K562 (cell line): ENCODE measurements at regions not wholly inside any gene's neighbourhood (a gene's known extent, or its start where the extent isn't known, plus 50 kb on each side); places are given as distances from the start of the nearest gene placed in this dataset.

ENCODE experiments used
- ATAC-seq: fragments of 200-7000 bp; cut with Tn5 transposase; 3 replicates; pipeline ENCODE4 v1.9.1; 2020; ENCODE audit warnings: moderate library complexity
- BruUV-seq: library from RNA; stranded (reverse); fragments of 400-500 nt; replicated peaks from 2 replicates; lab custom pipeline; 2021; lab: Mats Ljungman, UMichigan
- CTCF ChIA-PET: fragments of 300-600 bp; formaldehyde crosslinking; extraction: SDS; loops from one replicate; lab custom pipeline; 2021; ENCODE audit warnings: low intra/inter-chr PET ratio; lab: Yijun Ruan, JAX
- POLR2A ChIA-PET: fragments of 300-600, 350-650 bp; sonication (Branson Sonifier 250); formaldehyde crosslinking; extraction: SDS; loops from one replicate; lab custom pipeline; 2021; ENCODE audit warnings: antibody characterized with exemption, inconsistent platforms; lab: Yijun Ruan, JAX
- DNase-seq, 4 experiments: peaks; one replicate each; pipeline versions ENCODE4 v3.0.0 to v3.0.0-alpha.2; 2011 to 2018; ENCODE audit warnings: low spot score in 3 of 4, mixed read lengths in 3 of 4; ENCODE audit errors: extremely low read depth in 1 of 4
- FAIRE-seq: peaks from 2 replicates; lab custom pipeline; 2011; peaks lifted over from hg19 to GRCh38; lab: Jason Lieb, UNC
- H2AFZ ChIP-seq: 2 replicates; pipeline ENCODE4 v1.6.0; 2011; ENCODE audit warnings: low read depth, low read length, control low read depth, inconsistent platforms
- H3K27ac ChIP-seq: fragments of 200-600 bp; 3 replicates; pipeline ENCODE4 v1.8.0; 2011; ENCODE audit warnings: low read depth, mild to moderate bottlenecking, control low read depth, inconsistent platforms, low read length, moderate library complexity, mixed read lengths; ENCODE audit errors: extremely low read depth
- H3K27me3 ChIP-seq, 2 experiments: fragments of 300-600 bp in 1 of 2; 2 replicates in 1 of 2; 3 replicates in 1 of 2; pipeline versions ENCODE4 v1.6.0 to v1.8.0; 2011; ENCODE audit warnings: inconsistent platforms in 2 of 2, low read length in 2 of 2, mild to moderate bottlenecking in 1 of 2, mixed read lengths in 1 of 2, moderate library complexity in 1 of 2; ENCODE audit not compliant: control insufficient read depth in 2 of 2, insufficient read depth in 2 of 2
- H3K36me3 ChIP-seq: fragments of 300-600 bp; 3 replicates; pipeline ENCODE4 v1.8.0; 2011; ENCODE audit warnings: mild to moderate bottlenecking, low read length, inconsistent platforms; ENCODE audit not compliant: control insufficient read depth, insufficient read depth
- H3K4me1 ChIP-seq, 2 experiments: fragments of 200-600 bp in 1 of 2; replicated peaks in 1 of 2; 2 replicates in 1 of 2; 3 replicates in 1 of 2; pipeline versions ENCODE4 v1.5.1 to v1.8.0; 2011; ENCODE audit warnings: inconsistent platforms in 2 of 2, low read length in 2 of 2, mild to moderate bottlenecking in 1 of 2, mixed read lengths in 1 of 2, moderate library complexity in 1 of 2; ENCODE audit not compliant: control insufficient read depth in 2 of 2, insufficient read depth in 2 of 2
- H3K4me2 ChIP-seq: 2 replicates; pipeline ENCODE4 v1.6.1; 2011; ENCODE audit warnings: low read length, control low read depth, inconsistent platforms, mixed read lengths; ENCODE audit not compliant: insufficient read depth
- H3K4me3 ChIP-seq: fragments of 200-600 bp; sonication (generic), shearing (Covaris generic); 2 replicates; pipeline ENCODE4 v1.5.1; 2016; ENCODE audit warnings: control low read depth, inconsistent platforms
- H3K79me2 ChIP-seq: fragments of 200-600 bp; 3 replicates; pipeline ENCODE4 v1.8.0; 2011; ENCODE audit warnings: low read length, inconsistent platforms; ENCODE audit not compliant: control insufficient read depth, insufficient read depth
- H3K9ac ChIP-seq, 2 experiments: 2 replicates each; pipeline versions ENCODE4 v1.6.0 to v1.6.1; 2011; ENCODE audit warnings: low read depth in 2 of 2, low read length in 2 of 2, control low read depth in 1 of 2, inconsistent platforms in 1 of 2, mild to moderate bottlenecking in 1 of 2, mixed read lengths in 1 of 2; ENCODE audit not compliant: insufficient read depth in 1 of 2
- H3K9me1 ChIP-seq: one replicate; pipeline ENCODE4 v1.6.0; 2011; ENCODE audit warnings: inconsistent platforms, mild to moderate bottlenecking, low read length, moderate library complexity; ENCODE audit not compliant: control insufficient read depth, insufficient read depth
- H3K9me3 ChIP-seq: replicated peaks from 2 replicates; pipeline ENCODE4 v1.5.1; 2011; ENCODE audit warnings: low read depth, low read length, inconsistent platforms; ENCODE audit not compliant: control insufficient read depth, insufficient read depth
- H4K20me1 ChIP-seq: replicated peaks from 2 replicates; pipeline ENCODE4 v1.6.1; 2011; ENCODE audit warnings: low read length, inconsistent platforms, mixed read lengths; ENCODE audit not compliant: control insufficient read depth, insufficient read depth
- ARNT ChIP-seq, 2 experiments: fragments of 450-650 bp; IDR thresholded peaks; 2 replicates each; pipeline ENCODE4 v1.6.1; 2016; ENCODE audit warnings: mild to moderate bottlenecking in 1 of 2
- ELF2 ChIP-seq: fragments of 250-450 bp; sonication (Bioruptor Pico); IDR thresholded peaks from 2 replicates; pipeline ENCODE4 v1.5.0; 2021; ENCODE audit warnings: mild to moderate bottlenecking
- GABPB1 ChIP-seq: sonication (generic); formaldehyde crosslinking; IDR thresholded peaks from 2 replicates; pipeline ENCODE4 v1.8.0; 2022; ENCODE audit warnings: mild to moderate bottlenecking, missing genetic modification reagents
- NFE2L1 ChIP-seq: fragments of 450-650 bp; IDR thresholded peaks from 2 replicates; pipeline ENCODE4 v1.6.1; 2016; ENCODE audit warnings: missing genetic modification characterization, low read depth, mild to moderate bottlenecking, missing compliant biosample characterization, moderate library complexity, borderline replicate concordance
- NR1H2 ChIP-seq: sonication (generic); formaldehyde crosslinking; IDR thresholded peaks from 2 replicates; pipeline ENCODE4 v1.4.0; 2020; ENCODE audit warnings: mild to moderate bottlenecking, missing genetic modification reagents
- ZBTB8A ChIP-seq: fragments of 450-650 bp; IDR thresholded peaks from 2 replicates; pipeline ENCODE4 v1.6.1; 2018; ENCODE audit warnings: mild to moderate bottlenecking, moderate library complexity; ENCODE audit not compliant: partially characterized antibody
- ZNF232 ChIP-seq: sonication (generic); formaldehyde crosslinking; IDR thresholded peaks from 2 replicates; pipeline ENCODE4 v1.8.0; 2022; ENCODE audit warnings: mild to moderate bottlenecking, missing genetic modification reagents
- WGBS: fragments of 100-300 bp; shearing (Covaris generic); methylation state at CpG from one replicate; pipeline ENCODE4 v1.1.6; 2016; ENCODE audit warnings: low coverage, mixed read lengths; ENCODE audit not compliant: insufficient coverage; ENCODE audit errors: missing lambda C conversion rate; 5-methylcytosine and 5-hydroxymethylcytosine counted together
- in situ Hi-C: fragments of 300-500 bp; cut with MboI; formaldehyde crosslinking; loops from 4 replicates; pipeline ENCODE4 v1.15.0; 2018; ENCODE audit warnings: inconsistent platforms, mixed read lengths
- intact Hi-C: fragments of 100-400 bp; cut with micrococcal nuclease; formaldehyde crosslinking; loops from 2 replicates; pipeline ENCODE4 v1.14.2; 2022
- TF ChIP-seq, protein P1 (sequence below), 2 experiments: fragments of 450-650 bp in 1 of 2; sonication (generic) in 1 of 2; formaldehyde crosslinking in 1 of 2; IDR thresholded peaks; 2 replicates each; pipeline versions ENCODE4 v1.7.1 to v1.9.0; 2016 to 2022; ENCODE audit warnings: inconsistent platforms in 1 of 2, mild to moderate bottlenecking in 1 of 2, missing genetic modification reagents in 1 of 2
- TF ChIP-seq, protein P2 (sequence below): fragments of 450-650 bp; formaldehyde crosslinking; IDR thresholded peaks from 2 replicates; pipeline ENCODE4 v1.4.0; 2022; ENCODE audit warnings: missing genetic modification characterization

DNA sequence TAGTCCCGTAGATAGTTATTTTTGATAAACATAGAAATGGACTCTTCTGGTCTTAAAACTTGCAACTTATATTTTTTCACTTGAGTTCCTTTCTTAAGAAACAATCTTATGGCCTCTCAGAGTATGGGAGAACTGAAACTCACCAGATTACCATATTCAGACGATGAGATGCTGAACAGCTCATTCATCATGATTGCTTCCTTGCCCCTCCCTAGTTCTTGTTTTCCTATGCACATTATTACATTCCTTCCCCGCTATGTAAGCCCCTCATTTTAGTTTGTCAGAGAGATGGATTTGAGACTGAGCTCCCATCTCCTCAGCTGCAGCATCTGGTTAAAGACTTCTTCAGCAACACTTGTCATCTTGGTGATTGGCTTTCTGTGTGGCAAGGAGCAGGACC is 158.5 kb downstream of the SLITRK6 start:
- no peak for FAIRE-seq
- ATAC-seq, result no peak
- no peaks in the 10 kb centered on the region for H3K4me1 ChIP-seq
- H3K36me3 ChIP-seq, result no peaks in the 10 kb centered on the region
- in situ Hi-C loops (no loop called here), intact Hi-C loops (no loop called here)
- CTCF ChIA-PET, result no interaction called here
- DNase-seq, result no peak
- BruUV-seq, result no TSS peak
- H2AFZ ChIP-seq, result no peak overlapping the region
- no peaks in the 10 kb centered on the region for H3K27me3 ChIP-seq
- no peaks in the 10 kb centered on the region for H3K79me2 ChIP-seq
- TF ChIP-seq GABPB1, result no peak
- TF ChIP-seq NFE2L1 (tag), result no peak
- TF ChIP-seq ELF2, result no peak
- TF ChIP-seq ZNF232 (CRISPR knock-in tag), result no peak
- no peak for TF ChIP-seq ARNT (IDR thresholded peaks at IDR 0.05)
- TF ChIP-seq, protein P1, sequence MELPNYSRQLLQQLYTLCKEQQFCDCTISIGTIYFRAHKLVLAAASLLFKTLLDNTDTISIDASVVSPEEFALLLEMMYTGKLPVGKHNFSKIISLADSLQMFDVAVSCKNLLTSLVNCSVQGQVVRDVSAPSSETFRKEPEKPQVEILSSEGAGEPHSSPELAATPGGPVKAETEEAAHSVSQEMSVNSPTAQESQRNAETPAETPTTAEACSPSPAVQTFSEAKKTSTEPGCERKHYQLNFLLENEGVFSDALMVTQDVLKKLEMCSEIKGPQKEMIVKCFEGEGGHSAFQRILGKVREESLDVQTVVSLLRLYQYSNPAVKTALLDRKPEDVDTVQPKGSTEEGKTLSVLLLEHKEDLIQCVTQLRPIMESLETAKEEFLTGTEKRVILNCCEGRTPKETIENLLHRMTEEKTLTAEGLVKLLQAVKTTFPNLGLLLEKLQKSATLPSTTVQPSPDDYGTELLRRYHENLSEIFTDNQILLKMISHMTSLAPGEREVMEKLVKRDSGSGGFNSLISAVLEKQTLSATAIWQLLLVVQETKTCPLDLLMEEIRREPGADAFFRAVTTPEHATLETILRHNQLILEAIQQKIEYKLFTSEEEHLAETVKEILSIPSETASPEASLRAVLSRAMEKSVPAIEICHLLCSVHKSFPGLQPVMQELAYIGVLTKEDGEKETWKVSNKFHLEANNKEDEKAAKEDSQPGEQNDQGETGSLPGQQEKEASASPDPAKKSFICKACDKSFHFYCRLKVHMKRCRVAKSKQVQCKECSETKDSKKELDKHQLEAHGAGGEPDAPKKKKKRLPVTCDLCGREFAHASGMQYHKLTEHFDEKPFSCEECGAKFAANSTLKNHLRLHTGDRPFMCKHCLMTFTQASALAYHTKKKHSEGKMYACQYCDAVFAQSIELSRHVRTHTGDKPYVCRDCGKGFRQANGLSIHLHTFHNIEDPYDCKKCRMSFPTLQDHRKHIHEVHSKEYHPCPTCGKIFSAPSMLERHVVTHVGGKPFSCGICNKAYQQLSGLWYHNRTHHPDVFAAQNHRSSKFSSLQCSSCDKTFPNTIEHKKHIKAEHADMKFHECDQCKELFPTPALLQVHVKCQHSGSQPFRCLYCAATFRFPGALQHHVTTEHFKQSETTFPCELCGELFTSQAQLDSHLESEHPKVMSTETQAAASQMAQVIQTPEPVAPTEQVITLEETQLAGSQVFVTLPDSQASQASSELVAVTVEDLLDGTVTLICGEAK (IDR thresholded peaks at IDR 0.05), result no peak
- TF ChIP-seq, protein P1 (CRISPR knock-in tag; IDR thresholded peaks at IDR 0.05), result no peak
- no peak for TF ChIP-seq ZBTB8A
- TF ChIP-seq, protein P2, sequence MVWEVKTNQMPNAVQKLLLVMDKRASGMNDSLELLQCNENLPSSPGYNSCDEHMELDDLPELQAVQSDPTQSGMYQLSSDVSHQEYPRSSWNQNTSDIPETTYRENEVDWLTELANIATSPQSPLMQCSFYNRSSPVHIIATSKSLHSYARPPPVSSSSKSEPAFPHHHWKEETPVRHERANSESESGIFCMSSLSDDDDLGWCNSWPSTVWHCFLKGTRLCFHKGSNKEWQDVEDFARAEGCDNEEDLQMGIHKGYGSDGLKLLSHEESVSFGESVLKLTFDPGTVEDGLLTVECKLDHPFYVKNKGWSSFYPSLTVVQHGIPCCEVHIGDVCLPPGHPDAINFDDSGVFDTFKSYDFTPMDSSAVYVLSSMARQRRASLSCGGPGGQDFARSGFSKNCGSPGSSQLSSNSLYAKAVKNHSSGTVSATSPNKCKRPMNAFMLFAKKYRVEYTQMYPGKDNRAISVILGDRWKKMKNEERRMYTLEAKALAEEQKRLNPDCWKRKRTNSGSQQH (CRISPR knock-in tag), result no peak
- no peak for TF ChIP-seq NR1H2 (CRISPR knock-in tag)
- WGBS, result 0% methylated on average over 3 of the region's 3 CpGs
- no peak overlapping the region for H3K9ac ChIP-seq
- no peaks in the 10 kb centered on the region for H3K9me1 ChIP-seq
- H3K27ac ChIP-seq, result no peak overlapping the region
- no peak overlapping the region for H3K4me2 ChIP-seq
- H3K9me3 ChIP-seq, result no peaks in the 10 kb centered on the region
- POLR2A ChIA-PET, result no interaction called here
- H3K4me3 ChIP-seq, result no peak overlapping the region
- H4K20me1 ChIP-seq, result no peaks in the 10 kb centered on the region
